ENCODE measurements at regions not wholly inside any gene's neighbourhood (a gene's known extent, or its start where the extent isn't known, plus 50 kb on each side); places are given as distances from the start of the nearest gene placed in this dataset.

GRCh38 chr14:81662066-81662465, 128.4 kb upstream of the SEL1L start:
- H3K9me3 ChIP-seq (ENCODE audit: low read depth) = no peaks in the 10 kb centered on the region
- H3K4me2 ChIP-seq = no peak overlapping the region
- no peaks in the 10 kb centered on the region for H3K9me2 ChIP-seq (replicated peaks; ENCODE audit: insufficient read depth)
- H2AFZ ChIP-seq = no peak overlapping the region
- H3K4me1 ChIP-seq (ENCODE audit: insufficient read depth) = no peaks in the 10 kb centered on the region
- H3K79me2 ChIP-seq = no peaks in the 10 kb centered on the region
- H4K20me1 ChIP-seq (ENCODE audit: insufficient read depth, poor library complexity, severe bottlenecking) = no peaks in the 10 kb centered on the region
- no peaks in the 10 kb centered on the region for H3K27me3 ChIP-seq
- TF ChIP-seq EZH2phosphoT487 (IDR thresholded peaks at IDR 0.05; ENCODE audit: low read depth, severe bottlenecking, unreplicated experiment) (no peak), CTCF (IDR thresholded peaks at IDR 0.05; ENCODE audit: poor library complexity) (no peak), EZH2 (IDR thresholded peaks at IDR 0.05; ENCODE audit: borderline replicate concordance) (no peak)
- WGBS (ENCODE audit: low lambda C conversion rate, missing lambda C conversion rate) = 71% methylated on average over 5 of the region's 5 CpGs
- no peak for DNase-seq (ENCODE audit: low spot score)
- no peaks in the 10 kb centered on the region for H3K36me3 ChIP-seq (replicated peaks; ENCODE audit: insufficient read depth, low read depth)
- no peak overlapping the region for H3K4me3 ChIP-seq
- H3K27ac ChIP-seq = no peak overlapping the region

DNA sequence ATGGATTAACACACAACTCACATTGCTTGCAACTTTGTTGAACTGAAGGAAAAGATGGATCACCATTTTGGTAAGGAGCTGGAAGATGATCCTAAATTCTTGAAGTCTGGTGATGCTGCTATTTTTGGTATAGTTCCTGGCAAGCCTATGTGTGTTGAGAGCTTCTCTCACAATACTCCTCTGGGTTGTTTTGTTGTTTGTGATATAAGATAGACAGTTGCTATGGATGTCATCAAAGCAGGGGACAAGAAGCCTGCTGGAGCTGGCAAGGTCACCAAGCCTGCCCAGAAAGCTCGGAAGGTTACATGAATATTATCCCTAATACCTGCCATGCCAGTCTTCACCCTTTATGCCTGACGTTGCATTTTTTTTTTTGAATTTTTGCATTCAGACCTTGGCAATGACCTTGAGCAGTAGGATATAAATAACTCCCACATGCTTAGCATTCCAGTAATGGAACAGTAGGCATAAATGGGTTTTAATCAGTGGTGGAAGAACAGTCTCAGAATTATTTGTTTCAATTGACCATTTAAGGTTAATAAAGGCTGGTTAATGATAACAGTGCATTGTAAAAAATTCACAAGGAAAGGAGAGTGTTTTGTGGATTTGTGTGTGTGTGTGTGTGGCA, 129.0 kb upstream of the SEL1L start:
- H3K4me1 ChIP-seq (ENCODE audit: insufficient read depth) = no peaks in the 10 kb centered on the region
- H3K9me3 ChIP-seq (ENCODE audit: low read depth) = no peaks in the 10 kb centered on the region
- no peaks in the 10 kb centered on the region for H3K9me2 ChIP-seq (replicated peaks; ENCODE audit: insufficient read depth)
- H3K4me2 ChIP-seq = no peak overlapping the region
- no peaks in the 10 kb centered on the region for H3K36me3 ChIP-seq (replicated peaks; ENCODE audit: insufficient read depth, low read depth)
- no peaks in the 10 kb centered on the region for H3K79me2 ChIP-seq
- TF ChIP-seq CTCF (IDR thresholded peaks at IDR 0.05; ENCODE audit: poor library complexity) (no peak), EZH2 (IDR thresholded peaks at IDR 0.05; ENCODE audit: borderline replicate concordance) (no peak), EZH2phosphoT487 (IDR thresholded peaks at IDR 0.05; ENCODE audit: low read depth, severe bottlenecking, unreplicated experiment) (no peak)
- no peak for DNase-seq (ENCODE audit: low spot score)
- WGBS (ENCODE audit: low lambda C conversion rate, missing lambda C conversion rate) = 91% methylated on average over 2 of the region's 2 CpGs
- no peak overlapping the region for H3K27ac ChIP-seq
- H3K27me3 ChIP-seq = no peaks in the 10 kb centered on the region
- H4K20me1 ChIP-seq (ENCODE audit: insufficient read depth, poor library complexity, severe bottlenecking) = no peaks in the 10 kb centered on the region
- no peak overlapping the region for H2AFZ ChIP-seq
- H3K4me3 ChIP-seq = no peak overlapping the region

- no peaks in the 10 kb centered on the region for H3K79me2 ChIP-seq
- no peaks in the 10 kb centered on the region for H3K36me3 ChIP-seq (replicated peaks; ENCODE audit: insufficient read depth, low read depth)
- no peaks in the 10 kb centered on the region for H3K27me3 ChIP-seq
- no peaks in the 10 kb centered on the region for H3K9me3 ChIP-seq (ENCODE audit: low read depth)
- no peak for DNase-seq (ENCODE audit: low spot score)
- H2AFZ ChIP-seq = no peak overlapping the region
- TF ChIP-seq CTCF (IDR thresholded peaks at IDR 0.05; ENCODE audit: poor library complexity) (no peak), EZH2 (IDR thresholded peaks at IDR 0.05; ENCODE audit: borderline replicate concordance) (no peak), EZH2phosphoT487 (IDR thresholded peaks at IDR 0.05; ENCODE audit: low read depth, severe bottlenecking, unreplicated experiment) (no peak)
- no peak overlapping the region for H3K4me2 ChIP-seq
- no peaks in the 10 kb centered on the region for H3K9me2 ChIP-seq (replicated peaks; ENCODE audit: insufficient read depth)
- no peaks in the 10 kb centered on the region for H4K20me1 ChIP-seq (ENCODE audit: insufficient read depth, poor library complexity, severe bottlenecking)
- no peak overlapping the region for H3K27ac ChIP-seq
- no peaks in the 10 kb centered on the region for H3K4me1 ChIP-seq (ENCODE audit: insufficient read depth)
- 93% methylated on average over 18 of the region's 32 CpGs for whole genome bisulfite sequencing (ENCODE audit: low lambda C conversion rate, missing lambda C conversion rate)
- no peak overlapping the region for H3K4me3 ChIP-seq
Observed at GRCh38 chr14:81668626-81669274, 135.1 kb upstream of the SEL1L start.
